ENCODE measurements at regions not wholly inside any gene's neighbourhood (a gene's known extent, or its start where the extent isn't known, plus 50 kb on each side); places are given as distances from the start of the nearest gene placed in this dataset.

GRCh38 chr2:23171108-23171507, 213.9 kb upstream of the KLHL29 start:
- Mint-ChIP-seq H3K9me3 (no peaks in the 10 kb centered on the region), H3K4me3 (no peak overlapping the region), H3K27me3 (ENCODE audit: low read depth) (no peaks in the 10 kb centered on the region), H3K27ac (no peak overlapping the region), H3K4me1 (ENCODE audit: low read depth) (no peaks in the 10 kb centered on the region), H3K36me3 (ENCODE audit: insufficient read depth in 2 of 2) (no peaks in the 10 kb centered on the region)
- DNase-seq (no peak), ATAC-seq (replicated peaks in 1 of 2) (no peak)

- H3K4me3 Mint-ChIP-seq: no peak overlapping the region
- no peak overlapping the region for H3K27ac Mint-ChIP-seq
- no peaks in the 10 kb centered on the region for H3K27me3 Mint-ChIP-seq (ENCODE audit: low read depth)
- no peak for ATAC-seq (replicated peaks in 1 of 2)
- H3K36me3 Mint-ChIP-seq (ENCODE audit: insufficient read depth in 2 of 2): peaks cover 0 to 3% of the 10 kb centered on the region in 2 donors
- H3K9me3 Mint-ChIP-seq: peaks cover 2 to 4% of the 10 kb centered on the region in 2 donors
- no peaks in the 10 kb centered on the region for H3K4me1 Mint-ChIP-seq (ENCODE audit: low read depth)
- no peak for DNase-seq
Observed at GRCh38 chr2:23178396-23178795, 206.6 kb upstream of the KLHL29 start.

GRCh38 chr2:23183733-23184132, 201.2 kb upstream of the KLHL29 start:
- DNase-seq (no peak), ATAC-seq (replicated peaks in 1 of 2) (no peak)
- H3K27ac Mint-ChIP-seq: no peak overlapping the region
- H3K4me1 Mint-ChIP-seq (ENCODE audit: low read depth): no peaks in the 10 kb centered on the region
- no peak overlapping the region for H3K4me3 Mint-ChIP-seq
- H3K9me3 Mint-ChIP-seq: peaks cover 2 to 4% of the 10 kb centered on the region in 2 donors
- peaks cover 0 to 3% of the 10 kb centered on the region in 2 donors for H3K36me3 Mint-ChIP-seq (ENCODE audit: insufficient read depth in 2 of 2)
- no peaks in the 10 kb centered on the region for H3K27me3 Mint-ChIP-seq (ENCODE audit: low read depth)

GRCh38 chr2:23198316-23199114, 186.5 kb upstream of the KLHL29 start:
- no peak overlapping the region for H3K27ac Mint-ChIP-seq
- H3K27me3 Mint-ChIP-seq (ENCODE audit: low read depth): peaks cover 5% of the 10 kb centered on the region
- ATAC-seq (replicated peaks in 1 of 2): no peak
- H3K4me3 Mint-ChIP-seq: no peak overlapping the region
- peaks cover 2 to 5% of the 10 kb centered on the region in 2 donors for H3K9me3 Mint-ChIP-seq
- DNase-seq: no peak
- H3K4me1 Mint-ChIP-seq (ENCODE audit: low read depth): no peaks in the 10 kb centered on the region
- no peaks in the 10 kb centered on the region for H3K36me3 Mint-ChIP-seq (ENCODE audit: insufficient read depth in 2 of 2)

- Mint-ChIP-seq H3K4me3 (no peak overlapping the region), H3K36me3 (ENCODE audit: insufficient read depth in 2 of 2) (no peaks in the 10 kb centered on the region), H3K9me3 (peaks cover 3 to 7% of the 10 kb centered on the region in 2 donors), H3K27ac (no peak overlapping the region), H3K4me1 (ENCODE audit: low read depth) (no peaks in the 10 kb centered on the region), H3K27me3 (ENCODE audit: low read depth) (peaks cover 5% of the 10 kb centered on the region)
- no peak for ATAC-seq (replicated peaks in 1 of 2)
- DNase-seq: peak; percentile 2 to 12
Observed at GRCh38 chr2:23199115-23199918, 185.7 kb upstream of the KLHL29 start.

GRCh38 chr2:23200068-23200786, 184.8 kb upstream of the KLHL29 start:
- Mint-ChIP-seq H3K27ac (no peak overlapping the region), H3K27me3 (ENCODE audit: low read depth) (peaks cover under 1% of the 10 kb centered on the region), H3K4me3 (no peak overlapping the region), H3K4me1 (ENCODE audit: low read depth) (no peaks in the 10 kb centered on the region), H3K9me3 (peaks cover 3 to 7% of the 10 kb centered on the region in 2 donors), H3K36me3 (ENCODE audit: insufficient read depth in 2 of 2) (no peaks in the 10 kb centered on the region)
- DNase-seq: no peak
- ATAC-seq (replicated peaks in 1 of 2): no peak

- peaks cover 3 to 7% of the 10 kb centered on the region in 2 donors for H3K9me3 Mint-ChIP-seq
- H3K36me3 Mint-ChIP-seq (ENCODE audit: insufficient read depth in 2 of 2): no peaks in the 10 kb centered on the region
- no peaks in the 10 kb centered on the region for H3K4me1 Mint-ChIP-seq (ENCODE audit: low read depth)
- H3K27me3 Mint-ChIP-seq (ENCODE audit: low read depth): no peaks in the 10 kb centered on the region
- no peak overlapping the region for H3K27ac Mint-ChIP-seq
- no peak overlapping the region for H3K4me3 Mint-ChIP-seq
- ATAC-seq (replicated peaks in 1 of 2): no peak
- no peak for DNase-seq
Observed at GRCh38 chr2:23200787-23201114, 184.2 kb upstream of the KLHL29 start.

- Mint-ChIP-seq H3K27ac (no peak overlapping the region), H3K9me3 (peaks cover 3 to 7% of the 10 kb centered on the region in 2 donors), H3K36me3 (ENCODE audit: insufficient read depth in 2 of 2) (no peaks in the 10 kb centered on the region), H3K4me3 (no peak overlapping the region), H3K27me3 (ENCODE audit: low read depth) (peaks cover 10% of the 10 kb centered on the region), H3K4me1 (ENCODE audit: low read depth) (no peaks in the 10 kb centered on the region)
- ATAC-seq (replicated peaks in 1 of 2) (no peak), DNase-seq (no peak)
Observed at GRCh38 chr2:23203383-23203782, 181.6 kb upstream of the KLHL29 start.

- no peaks in the 10 kb centered on the region for H3K36me3 Mint-ChIP-seq (ENCODE audit: insufficient read depth in 2 of 2)
- no peak overlapping the region for H3K4me3 Mint-ChIP-seq
- H3K9me3 Mint-ChIP-seq: peaks cover 3 to 7% of the 10 kb centered on the region in 2 donors
Observed at GRCh38 chr2:23204685-23205242, 180.2 kb upstream of the KLHL29 start.

GRCh38 chr2:23206650-23207049, 178.3 kb upstream of the KLHL29 start:
- Mint-ChIP-seq H3K27ac (no peak overlapping the region), H3K36me3 (ENCODE audit: insufficient read depth in 2 of 2) (no peaks in the 10 kb centered on the region), H3K4me1 (ENCODE audit: low read depth) (no peaks in the 10 kb centered on the region), H3K4me3 (no peak overlapping the region), H3K9me3 (peaks cover 3 to 4% of the 10 kb centered on the region in 2 donors), H3K27me3 (ENCODE audit: low read depth) (peaks cover 10% of the 10 kb centered on the region)
- DNase-seq (no peak), ATAC-seq (replicated peaks in 1 of 2) (no peak)

More at GRCh38 chr2:23204685-23205242, 180.2 kb upstream of the KLHL29 start:
- Mint-ChIP-seq H3K27me3 (ENCODE audit: low read depth) (peaks cover 10% of the 10 kb centered on the region), H3K4me1 (ENCODE audit: low read depth) (no peaks in the 10 kb centered on the region), H3K27ac (no peak overlapping the region)
- ATAC-seq (replicated peaks in 1 of 2): no peak
- DNase-seq: no peak

GRCh38 chr2:23207871-23208270, 177.1 kb upstream of the KLHL29 start:
- H3K27ac Mint-ChIP-seq: no peak overlapping the region
- H3K27me3 Mint-ChIP-seq (ENCODE audit: low read depth): peaks cover 10% of the 10 kb centered on the region

GRCh38 chr2:23208339-23208738, 176.6 kb upstream of the KLHL29 start:
- ATAC-seq (replicated peaks in 1 of 2) (no peak), DNase-seq (no peak)
- no peaks in the 10 kb centered on the region for H3K36me3 Mint-ChIP-seq (ENCODE audit: insufficient read depth in 2 of 2)
- H3K4me3 Mint-ChIP-seq: no peak overlapping the region
- peaks cover 3% of the 10 kb centered on the region in 2 donors for H3K9me3 Mint-ChIP-seq
- no peak overlapping the region for H3K27ac Mint-ChIP-seq
- H3K4me1 Mint-ChIP-seq (ENCODE audit: low read depth): no peaks in the 10 kb centered on the region
- H3K27me3 Mint-ChIP-seq (ENCODE audit: low read depth): peaks cover 10% of the 10 kb centered on the region

More at GRCh38 chr2:23207871-23208270, 177.1 kb upstream of the KLHL29 start:
- Mint-ChIP-seq H3K4me3 (no peak overlapping the region), H3K9me3 (peaks cover 3 to 4% of the 10 kb centered on the region in 2 donors), H3K36me3 (ENCODE audit: insufficient read depth in 2 of 2) (no peaks in the 10 kb centered on the region), H3K4me1 (ENCODE audit: low read depth) (no peaks in the 10 kb centered on the region)
- no peak for ATAC-seq (replicated peaks in 1 of 2)
- DNase-seq: no peak

GRCh38 chr2:23209059-23209458, 175.9 kb upstream of the KLHL29 start:
- ATAC-seq (replicated peaks in 1 of 2) (no peak), DNase-seq (no peak)
- Mint-ChIP-seq H3K4me1 (ENCODE audit: low read depth) (no peaks in the 10 kb centered on the region), H3K4me3 (no peak overlapping the region), H3K27ac (no peak overlapping the region), H3K27me3 (ENCODE audit: low read depth) (peaks cover 10% of the 10 kb centered on the region), H3K36me3 (ENCODE audit: insufficient read depth in 2 of 2) (no peaks in the 10 kb centered on the region), H3K9me3 (no peaks in the 10 kb centered on the region)

Data from activated T-cell treated with anti-CD3 and anti-CD28 coated beads, Interleukin-2, amount 50 U/mL, for 72 hours (primary cell).